Mucosa of descending colon (tissue), 3 donors: ENCODE measurements at regions not wholly inside any gene's neighbourhood (a gene's known extent, or its start where the extent isn't known, plus 50 kb on each side); places are given as distances from the start of the nearest gene placed in this dataset.

Source experiments
- ATAC-seq: fragments of 200-7000 bp; cut with Tn5 transposase; one replicate; pipeline ENCODE4 v1.9.1; 2020; ENCODE audit warnings: mild to moderate bottlenecking, moderate library complexity
- DNase-seq, 3 donors: peaks; one replicate each; pipeline ENCODE4 v3.0.0-alpha.2; 2020
- H3K36me3 ChIP-seq: fragments of 200-600 bp; one replicate; pipeline ENCODE4 v1.8.0; 2021; ENCODE audit warnings: low read depth, mild to moderate bottlenecking
- H3K4me1 ChIP-seq: fragments of 200-600 bp; one replicate; pipeline ENCODE4 v1.8.0; 2021; ENCODE audit warnings: low read depth, mild to moderate bottlenecking
- H3K4me3 ChIP-seq: fragments of 200-600 bp; one replicate; pipeline ENCODE4 v1.8.0; 2021; ENCODE audit warnings: mild to moderate bottlenecking
- H3K9me3 ChIP-seq: fragments of 200-600 bp; one replicate; pipeline ENCODE4 v1.8.0; 2021; ENCODE audit warnings: mild to moderate bottlenecking
- CTCF ChIP-seq: fragments of 200-600 bp; IDR thresholded peaks from one replicate; pipeline ENCODE4 v1.8.0; 2022; ENCODE audit warnings: antibody characterized with exemption, mild to moderate bottlenecking
- intact Hi-C, 2 donors: fragments of 100-400 bp; cut with DNase I in 1 of 2; cut with micrococcal nuclease in 1 of 2; formaldehyde crosslinking; loops; one replicate each; pipeline versions ENCODE4 v1.11.0 to v1.11.1; 2022; cut with DNase I, micrococcal nuclease
- donor health status: DM: no; HTN: no; CAD: no; lungs with moderate emphysema.
- donor health status: DM: no; HTN: no; CAD: no.
- donor health status: DM: no; HTN: yes; CAD: no.

GRCh38 chr1:218751208-218751948, 406.2 kb downstream of the TGFB2 start:
- Histone ChIP-seq H3K9me3 (peaks cover 5% of the 10 kb centered on the region), H3K4me3 (no peak overlapping the region), H3K4me1 (no peaks in the 10 kb centered on the region), H3K36me3 (no peaks in the 10 kb centered on the region)
- intact Hi-C loops, result no loop called here
- ATAC-seq (no peak), DNase-seq (no peak)
- TF ChIP-seq CTCF, result no peak

GRCh38 chr1:218752126-218752525, 407.0 kb downstream of the TGFB2 start:
- intact Hi-C loops, result no loop called here
- Histone ChIP-seq H3K4me3 (no peak overlapping the region), H3K36me3 (no peaks in the 10 kb centered on the region), H3K9me3 (peaks cover 5% of the 10 kb centered on the region), H3K4me1 (no peaks in the 10 kb centered on the region)
- DNase-seq (no peak), ATAC-seq (no peak)
- no peak for TF ChIP-seq CTCF

GRCh38 chr1:218754477-218754876, 409.3 kb downstream of the TGFB2 start:
- peaks cover 2% of the 10 kb centered on the region for H3K9me3 ChIP-seq
- no peak overlapping the region for H3K4me3 ChIP-seq
- ATAC-seq (no peak), DNase-seq (no peak)
- no peaks in the 10 kb centered on the region for H3K36me3 ChIP-seq
- intact Hi-C loops, result no loop called here
- no peaks in the 10 kb centered on the region for H3K4me1 ChIP-seq
- no peak for TF ChIP-seq CTCF

GRCh38 chr1:218755128-218755527, 410.0 kb downstream of the TGFB2 start:
- intact Hi-C loops, result no loop called here
- Histone ChIP-seq H3K36me3 (no peaks in the 10 kb centered on the region), H3K4me3 (no peak overlapping the region), H3K9me3 (peaks cover 2% of the 10 kb centered on the region), H3K4me1 (no peaks in the 10 kb centered on the region)
- no peak for TF ChIP-seq CTCF
- ATAC-seq (no peak), DNase-seq (no peak)

GRCh38 chr1:218759795-218760194, 413.9 kb upstream of the LYPLAL1 start:
- no peak for ATAC-seq
- no peak overlapping the region for H3K4me3 ChIP-seq
- H3K4me1 ChIP-seq, result no peaks in the 10 kb centered on the region
- no peaks in the 10 kb centered on the region for H3K36me3 ChIP-seq
- no peak for DNase-seq
- intact Hi-C loops, result no loop called here
- H3K9me3 ChIP-seq, result peaks cover 2% of the 10 kb centered on the region
- no peak for TF ChIP-seq CTCF
